AML-193 (cell line): ENCODE measurements at regions not wholly inside any gene's neighbourhood (a gene's known extent, or its start where the extent isn't known, plus 50 kb on each side); places are given as distances from the start of the nearest gene placed in this dataset.

Source experiments
- DNase-seq, 2 experiments: peaks; one replicate each; lab custom pipeline; 2025; lab: John Stamatoyannopoulos, UW

DNA sequence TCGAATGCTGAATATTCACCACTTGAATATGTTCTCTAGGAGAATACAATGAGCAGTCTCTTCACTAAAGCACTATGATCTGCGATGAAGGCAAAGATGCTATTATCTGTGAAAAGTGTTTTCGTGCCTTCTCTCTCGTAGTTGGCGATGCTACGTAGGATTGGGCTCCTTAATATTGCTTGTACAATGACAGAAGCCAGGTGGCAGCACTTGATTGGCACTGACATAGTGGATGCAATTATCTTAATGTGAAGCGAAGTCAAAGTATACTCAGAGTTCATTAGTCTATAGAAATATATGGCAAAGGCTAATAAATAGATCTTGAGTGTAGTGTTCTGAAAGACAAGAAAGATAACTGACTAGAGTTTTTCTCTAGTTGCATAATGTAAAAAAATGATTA lies 1135.7 kb upstream of the AGA start:
- DNase-seq: no peak

- no peak for DNase-seq
These were observed 1153.4 kb upstream of the AGA start for GRCh38 chr4:178595500-178596138.

- DNase-seq: no peak
These were observed 1156.4 kb upstream of the AGA start for GRCh38 chr4:178598672-178599071.

- DNase-seq: no peak
These were observed 1157.3 kb upstream of the AGA start for GRCh38 chr4:178599521-178599920.

- DNase-seq: no peak
These were observed 1160.6 kb upstream of the AGA start for GRCh38 chr4:178602833-178603232.

- no peak for DNase-seq
These were observed 1168.8 kb upstream of the AGA start for GRCh38 chr4:178611062-178611461.

DNA sequence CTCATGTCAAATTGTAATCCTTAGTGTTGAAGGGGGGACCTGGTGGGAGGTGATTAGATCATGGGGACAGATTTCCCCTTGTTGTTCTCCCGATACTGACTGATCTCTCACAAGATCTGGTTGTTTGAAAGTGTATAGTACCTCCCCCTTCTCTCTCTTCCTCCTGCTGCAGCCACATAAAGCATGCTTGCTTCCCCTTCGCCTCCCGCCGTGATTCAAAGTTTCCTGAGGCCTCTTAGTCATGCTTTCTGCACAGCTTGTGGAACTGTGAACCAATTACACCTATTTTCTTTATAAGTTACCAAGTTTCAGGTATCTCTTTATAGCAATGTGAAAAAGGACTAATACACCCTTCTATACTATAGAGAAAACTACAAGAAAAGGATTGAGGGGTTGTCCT lies 1170.5 kb upstream of the AGA start:
- no peak for DNase-seq

DNA sequence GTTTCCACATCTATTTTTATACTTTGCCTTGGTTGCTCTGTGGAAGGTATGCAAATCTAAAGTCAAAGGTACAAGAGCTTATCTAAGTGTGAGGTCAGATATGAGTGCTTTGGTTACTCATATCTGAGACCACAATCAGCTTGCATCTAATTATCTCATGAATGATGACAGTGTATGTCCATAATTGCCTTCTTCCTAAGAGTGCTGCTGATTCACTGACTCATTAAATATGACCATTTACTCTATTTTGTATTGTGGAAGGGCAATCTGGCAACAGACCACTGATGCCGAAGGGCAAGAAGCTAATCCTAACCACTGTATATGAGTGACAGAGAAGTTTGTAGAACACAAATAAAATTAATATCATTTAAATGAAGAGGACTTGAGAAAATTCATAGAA lies 1190.2 kb upstream of the AGA start:
- DNase-seq: no peak

GRCh38 chr4:178633263-178633662 lies 1191.0 kb upstream of the AGA start:
- peak in 1 of 2 experiments; percentile 1 for DNase-seq

DNA sequence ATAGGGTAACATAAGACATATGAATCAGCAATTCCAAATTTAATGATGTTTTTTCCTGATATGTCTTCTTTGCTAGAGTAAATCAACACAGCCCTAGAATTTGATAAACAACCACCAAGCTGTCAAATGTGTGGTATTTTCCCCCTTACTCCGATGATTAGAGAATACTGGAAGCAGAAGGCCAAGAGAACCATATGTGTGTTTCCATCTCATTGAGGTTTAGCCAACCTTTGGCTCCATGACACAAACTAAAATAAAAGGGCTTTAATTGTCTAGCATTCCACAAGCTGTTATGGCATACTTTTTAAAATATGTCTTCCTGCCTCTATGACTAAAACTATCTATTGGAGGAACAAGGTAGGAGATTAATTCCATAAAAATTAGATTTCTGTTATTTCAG lies 1222.4 kb upstream of the AGA start:
- DNase-seq: no peak

DNA sequence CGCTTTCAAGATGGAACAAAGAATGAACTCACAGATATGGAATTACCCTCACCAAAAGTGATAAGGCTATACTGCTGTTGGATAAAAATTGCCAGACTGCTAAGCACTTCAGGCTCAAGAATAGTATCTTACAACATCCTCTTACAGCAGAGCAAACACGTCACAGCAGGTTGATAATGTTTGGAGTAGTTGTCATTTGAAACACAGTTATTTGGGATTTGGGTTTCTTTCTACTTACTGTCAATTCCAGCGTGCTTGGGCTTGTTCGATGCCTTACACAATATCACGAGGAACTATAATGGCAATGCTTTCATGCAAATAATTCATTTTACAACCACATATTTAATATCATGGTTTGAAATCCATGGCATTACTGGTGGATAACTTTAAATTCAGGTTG lies 1223.7 kb upstream of the AGA start:
- no peak for DNase-seq

GRCh38 chr4:178671766-178672165 lies 1229.5 kb upstream of the AGA start:
- no peak for DNase-seq

GRCh38 chr4:178672512-178672911 lies 1230.3 kb upstream of the AGA start:
- no peak for DNase-seq

DNA sequence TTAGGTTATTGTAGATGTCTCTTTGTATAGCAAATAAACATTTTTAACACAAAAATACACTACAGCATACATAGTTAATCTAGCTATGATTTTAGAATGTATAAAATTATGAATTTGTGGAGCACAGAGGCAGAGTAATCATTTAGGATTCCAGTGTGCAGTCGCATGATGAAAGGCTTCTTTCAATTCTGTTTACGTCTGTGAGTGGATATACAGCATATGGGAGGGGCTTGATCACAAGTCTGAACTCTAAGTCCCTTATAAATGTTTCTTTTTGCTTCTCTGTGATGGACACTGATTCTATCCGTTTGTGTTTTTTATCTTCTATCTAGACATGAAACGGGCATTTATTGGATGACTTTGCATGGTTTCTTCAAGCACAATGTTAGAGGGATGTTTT lies 1239.6 kb upstream of the AGA start:
- DNase-seq: no peak

DNA sequence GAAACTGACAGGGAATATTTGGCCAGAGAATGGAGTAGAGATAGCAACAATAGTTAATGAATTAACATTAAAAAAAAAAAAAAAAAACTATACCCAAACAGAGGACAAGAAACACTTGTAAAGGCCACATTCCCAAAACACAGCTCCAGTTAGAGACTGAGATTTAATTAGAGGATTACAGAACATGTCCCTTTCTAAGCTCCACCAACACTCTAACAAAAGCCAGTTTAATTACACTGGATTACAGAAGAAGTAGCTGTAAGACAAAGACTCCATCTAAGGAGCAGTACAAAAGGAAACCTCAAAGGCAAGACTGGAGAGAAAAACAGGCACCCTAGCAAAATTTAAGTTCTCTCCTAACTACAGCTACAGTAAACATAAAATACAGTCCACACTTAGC lies 1247.7 kb upstream of the AGA start:
- no peak for DNase-seq

- no peak for DNase-seq
These were observed 1251.6 kb upstream of the AGA start for GRCh38 chr4:178693816-178694215.

DNA sequence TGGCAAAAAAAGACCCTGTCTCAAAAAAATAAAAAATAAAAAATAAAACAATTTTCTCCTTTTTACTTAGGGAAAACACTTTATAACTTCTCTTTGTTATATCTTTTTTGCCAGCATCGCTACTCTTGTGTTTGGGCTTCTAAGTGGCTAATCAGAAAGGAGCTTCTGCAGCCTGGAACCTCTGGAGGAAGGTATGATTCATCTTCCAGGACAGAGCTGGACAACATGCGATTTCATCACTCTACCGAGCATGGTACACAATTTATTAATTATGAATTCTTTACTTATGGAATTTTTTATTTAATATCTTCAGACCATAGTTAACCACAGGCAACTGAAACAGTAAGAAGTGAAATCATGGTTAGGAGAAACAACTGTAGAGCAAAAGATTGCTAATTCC lies 1254.3 kb upstream of the AGA start:
- DNase-seq: no peak

DNA sequence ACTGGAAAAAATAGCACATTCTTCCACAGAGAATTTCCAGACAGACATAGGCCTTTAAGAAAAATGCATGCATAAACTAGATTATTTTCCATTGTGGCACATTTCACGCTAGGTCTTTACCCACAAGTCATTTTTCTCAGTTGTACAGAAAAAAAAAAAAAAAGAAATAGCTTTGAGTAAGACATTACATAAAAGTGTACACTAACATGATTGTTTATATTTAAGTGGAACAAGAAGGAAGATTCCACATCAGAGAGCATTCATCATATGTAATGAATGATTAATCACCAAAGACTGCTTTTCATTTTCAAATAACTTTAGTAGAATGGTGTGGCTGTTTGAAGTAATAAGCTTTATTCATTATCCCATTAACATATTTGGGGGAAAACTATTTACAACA lies 1270.2 kb upstream of the AGA start:
- no peak for DNase-seq

DNA sequence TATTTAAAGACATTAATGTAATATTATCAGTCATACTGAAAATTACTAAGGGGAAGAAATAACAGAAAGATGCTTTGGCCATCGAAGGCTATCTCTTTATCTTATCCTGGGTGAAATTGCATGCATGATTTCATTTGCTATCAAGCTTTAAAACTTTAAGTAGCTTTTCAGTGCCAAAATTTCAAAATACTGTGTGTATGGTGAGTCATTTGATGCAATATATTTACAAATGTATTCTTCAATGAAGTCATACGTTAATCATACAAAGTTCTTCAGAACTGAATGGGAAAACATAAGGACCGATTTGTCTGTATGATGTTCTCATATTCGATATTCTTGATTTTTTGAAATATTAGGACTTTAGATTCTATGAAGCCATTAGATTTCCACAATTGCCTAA lies 1295.8 kb upstream of the AGA start:
- DNase-seq: no peak

- DNase-seq: no peak
These were observed 1303.0 kb upstream of the AGA start for GRCh38 chr4:178745203-178745602.

DNA sequence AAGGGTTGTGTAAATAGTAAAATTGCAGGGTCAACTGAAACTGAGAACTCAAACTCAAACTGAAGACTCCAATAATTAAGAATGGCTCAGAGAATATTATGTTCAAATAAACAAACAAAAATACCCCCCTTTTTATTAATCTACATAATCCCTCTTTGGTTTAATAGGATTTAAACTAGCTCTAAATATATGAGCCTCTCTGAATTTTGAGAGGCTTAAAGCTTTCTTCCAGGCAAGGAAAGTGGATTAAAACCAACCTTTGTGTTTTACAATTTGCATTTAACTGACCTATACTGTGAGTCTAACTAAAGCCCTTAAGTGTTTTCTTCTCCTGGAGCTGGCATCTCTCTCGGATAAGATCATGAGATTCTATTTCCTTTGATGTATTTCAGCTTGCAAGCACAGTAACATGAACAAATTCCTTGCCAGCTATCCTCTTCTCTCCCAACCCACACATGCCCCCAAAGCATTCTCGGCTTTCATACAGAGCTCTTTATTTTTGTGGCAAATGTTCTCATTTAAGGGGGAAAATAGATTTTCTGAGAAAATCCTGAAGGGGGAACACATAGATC lies 1310.8 kb upstream of the AGA start:
- DNase-seq: no peak

DNA sequence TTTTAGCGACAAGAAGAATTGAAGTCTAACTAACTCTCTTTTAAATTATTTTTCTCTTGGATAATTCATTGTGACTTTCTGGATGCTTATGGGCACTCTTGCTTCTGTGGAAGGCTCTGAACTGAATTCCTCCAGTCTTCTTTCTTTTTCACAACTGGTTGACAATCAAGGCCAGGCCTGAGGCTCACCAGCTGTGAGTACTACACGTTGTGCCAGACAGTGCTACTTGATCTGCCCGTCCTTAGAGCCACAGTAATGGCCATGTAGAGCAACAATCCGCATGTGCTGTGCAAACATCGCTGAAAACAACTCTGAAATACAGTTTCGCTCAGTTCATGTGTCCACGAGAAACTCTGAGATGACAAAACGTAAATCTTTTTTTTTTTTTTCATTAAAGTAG lies 1336.3 kb upstream of the AGA start:
- DNase-seq: no peak

GRCh38 chr4:178781779-178782178 lies 1339.5 kb upstream of the AGA start:
- no peak for DNase-seq

- DNase-seq: no peak
These were observed 1342.3 kb upstream of the AGA start for GRCh38 chr4:178784491-178784890.
